HG03442 (cell line): ENCODE measurements at regions not wholly inside any gene's neighbourhood (a gene's known extent, or its start where the extent isn't known, plus 50 kb on each side); places are given as distances from the start of the nearest gene placed in this dataset.
"Not testable (repeated sequence)": the region's sequence is repeated elsewhere in the genome, so short reads cannot be mapped to it uniquely, and the experiment has no call there.

Experiments
- ATAC-seq: cut with Tn5 transposase; IDR thresholded peaks from one replicate; pipeline ENCODE4 v1.9.1; 2021; ENCODE audit warnings: mild to moderate bottlenecking, moderate library complexity; ENCODE audit not compliant: unreplicated experiment

GRCh38 chr9:25102204-25102603 is 556.5 kb upstream of the IZUMO3 start:
- not testable (repeated sequence) for ATAC-seq

- no peak for ATAC-seq
Measured at GRCh38 chr9:25094518-25094917, 548.8 kb upstream of the IZUMO3 start.

GRCh38 chr9:25078202-25078601 is 532.5 kb upstream of the IZUMO3 start:
- no peak for ATAC-seq

- no peak for ATAC-seq
Measured at GRCh38 chr9:25048098-25048724, 502.5 kb upstream of the IZUMO3 start.

GRCh38 chr9:25045469-25045868 is 499.8 kb upstream of the IZUMO3 start:
- ATAC-seq, result not testable (repeated sequence)

- ATAC-seq, result no peak
Measured at GRCh38 chr9:25029743-25030142, 484.0 kb upstream of the IZUMO3 start.

- no peak for ATAC-seq
Measured at GRCh38 chr9:25025686-25026085, 480.0 kb upstream of the IZUMO3 start.

GRCh38 chr9:25025156-25025555 is 479.5 kb upstream of the IZUMO3 start:
- ATAC-seq, result no peak

- no peak for ATAC-seq
Measured at GRCh38 chr9:25017779-25018178, 472.1 kb upstream of the IZUMO3 start.

GRCh38 chr9:25010027-25010662 is 464.4 kb upstream of the IZUMO3 start:
- no peak for ATAC-seq

GRCh38 chr9:25003686-25004085 is 458.0 kb upstream of the IZUMO3 start:
- no peak for ATAC-seq

- no peak for ATAC-seq
Measured at GRCh38 chr9:24986331-24986730, 440.6 kb upstream of the IZUMO3 start.

GRCh38 chr9:24970780-24971179 is 425.1 kb upstream of the IZUMO3 start:
- ATAC-seq, result not testable (repeated sequence)

GRCh38 chr9:24961762-24962161 is 416.1 kb upstream of the IZUMO3 start:
- no peak for ATAC-seq

- no peak for ATAC-seq
Measured at GRCh38 chr9:24953070-24953469, 407.4 kb upstream of the IZUMO3 start.

- no peak for ATAC-seq
Measured at GRCh38 chr9:24939109-24939850, 393.6 kb upstream of the IZUMO3 start.

GRCh38 chr9:24936117-24936516 is 390.4 kb upstream of the IZUMO3 start:
- no peak for ATAC-seq

- ATAC-seq, result no peak
Measured at GRCh38 chr9:24932785-24933184, 387.1 kb upstream of the IZUMO3 start.

- ATAC-seq, result no peak
Measured at GRCh38 chr9:24931894-24932293, 386.2 kb upstream of the IZUMO3 start.

- no peak for ATAC-seq
Measured at GRCh38 chr9:24912767-24913166, 367.1 kb upstream of the IZUMO3 start.

- ATAC-seq, result no peak
Measured at GRCh38 chr9:24901319-24901718, 355.6 kb upstream of the IZUMO3 start.

- no peak for ATAC-seq
Measured at GRCh38 chr9:24900179-24900578, 354.5 kb upstream of the IZUMO3 start.
